Naive B cell (primary cell): ENCODE measurements at regions not wholly inside any gene's neighbourhood (a gene's known extent, or its start where the extent isn't known, plus 50 kb on each side); places are given as distances from the start of the nearest gene placed in this dataset.

Experiments
- ATAC-seq, 2 donors: fragments of 150-1000 bp; cut with Tn5 transposase; 2 replicates each; pipeline ENCODE4 v1.10.0; 2021; ENCODE audit warnings: low read depth in 2 of 2, mild to moderate bottlenecking in 2 of 2, moderate library complexity in 2 of 2
- DNase-seq: peaks from one replicate; pipeline ENCODE4 v3.0.0; 2022
- H3K27ac Mint-ChIP-seq, 6 donors: one replicate each; pipeline ENCODE4 v1.8.0; 2020 to 2022; ENCODE audit warnings: mild to moderate bottlenecking in 6 of 6, mixed read lengths in 6 of 6, moderate library complexity in 5 of 6, inconsistent platforms in 2 of 6
- H3K27me3 Mint-ChIP-seq, 3 donors: one replicate each; pipeline ENCODE4 v1.8.0; 2021 to 2022; ENCODE audit warnings: mixed read lengths in 3 of 3, mild to moderate bottlenecking in 1 of 3
- H3K36me3 Mint-ChIP-seq, 2 donors: one replicate each; pipeline ENCODE4 v1.8.0; 2020 to 2022; ENCODE audit warnings: mixed read lengths in 2 of 2, inconsistent platforms in 1 of 2, mild to moderate bottlenecking in 1 of 2
- H3K4me1 Mint-ChIP-seq, 3 donors: one replicate each; pipeline ENCODE4 v1.8.0; 2020 to 2022; ENCODE audit warnings: mixed read lengths in 3 of 3, inconsistent platforms in 1 of 3, mild to moderate bottlenecking in 1 of 3, moderate library complexity in 1 of 3
- H3K4me3 Mint-ChIP-seq, 8 donors: one replicate each; pipeline ENCODE4 v1.8.0; 2020 to 2022; ENCODE audit warnings: mild to moderate bottlenecking in 8 of 8, mixed read lengths in 8 of 8, moderate library complexity in 8 of 8, inconsistent platforms in 2 of 8
- H3K9me3 Mint-ChIP-seq, 7 donors: one replicate each; pipeline ENCODE4 v1.8.0; 2020 to 2022; ENCODE audit warnings: mixed read lengths in 7 of 7, mild to moderate bottlenecking in 5 of 7, inconsistent platforms in 2 of 7, moderate library complexity in 1 of 7

DNA sequence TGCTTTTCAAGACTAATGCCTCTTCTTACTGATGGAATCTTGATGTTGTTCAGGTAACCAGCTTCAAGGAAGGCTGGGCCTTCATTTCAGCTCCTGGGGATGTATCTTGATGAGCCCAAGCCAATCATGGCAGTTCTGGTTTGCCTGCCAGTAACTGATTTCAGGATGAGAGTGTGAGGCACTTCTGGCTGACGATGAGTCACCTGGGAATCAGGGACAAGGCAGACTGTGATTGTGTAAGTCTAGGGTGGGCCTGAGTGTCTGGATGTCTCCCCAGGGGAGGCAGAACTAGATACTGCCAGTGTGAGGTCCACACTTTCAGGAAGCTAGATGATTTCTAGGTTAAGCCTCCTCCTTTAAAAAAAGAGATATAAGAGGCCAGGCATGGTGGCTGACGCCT, 77.3 kb upstream of the KL start:
- Mint-ChIP-seq H3K4me1 (no peaks in the 10 kb centered on the region), H3K27ac (no peak overlapping the region), H3K9me3 (peaks cover 0 to 15% (median 4%) of the 10 kb centered on the region in 7 donors), H3K27me3 (peaks cover 6 to 14% (median 6%) of the 10 kb centered on the region in 3 donors), H3K4me3 (no peak overlapping the region), H3K36me3 (no peaks in the 10 kb centered on the region)
- DNase-seq = no peak
- ATAC-seq = no peak

DNA sequence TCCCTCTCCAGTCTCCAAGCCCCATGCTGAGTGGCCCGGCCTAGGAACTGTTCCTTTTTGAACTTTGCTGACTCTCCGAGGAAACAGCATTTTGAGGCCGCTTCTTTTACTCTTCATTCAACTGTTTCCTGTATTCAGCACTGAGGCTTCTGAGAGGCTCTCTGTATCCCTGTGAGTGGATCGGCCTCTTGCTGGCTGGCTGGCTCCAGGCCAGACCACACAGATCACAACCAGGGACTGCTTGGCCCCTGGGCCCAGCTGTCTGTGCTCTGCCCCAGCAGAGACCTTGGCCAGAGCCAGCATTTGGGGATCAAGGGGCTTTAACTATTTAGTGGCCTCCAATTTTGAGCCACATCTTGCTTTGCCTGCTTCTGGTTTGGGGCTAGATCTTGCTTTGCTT, 75.6 kb upstream of the KL start:
- H3K4me3 Mint-ChIP-seq = no peak overlapping the region
- DNase-seq (no peak), ATAC-seq (no peak)
- no peaks in the 10 kb centered on the region for H3K4me1 Mint-ChIP-seq
- no peak overlapping the region for H3K27ac Mint-ChIP-seq
- H3K36me3 Mint-ChIP-seq = no peaks in the 10 kb centered on the region
- H3K27me3 Mint-ChIP-seq = peaks cover 0 to 8% (median 6%) of the 10 kb centered on the region in 3 donors
- H3K9me3 Mint-ChIP-seq = peaks cover 0 to 15% (median 4%) of the 10 kb centered on the region in 7 donors

DNA sequence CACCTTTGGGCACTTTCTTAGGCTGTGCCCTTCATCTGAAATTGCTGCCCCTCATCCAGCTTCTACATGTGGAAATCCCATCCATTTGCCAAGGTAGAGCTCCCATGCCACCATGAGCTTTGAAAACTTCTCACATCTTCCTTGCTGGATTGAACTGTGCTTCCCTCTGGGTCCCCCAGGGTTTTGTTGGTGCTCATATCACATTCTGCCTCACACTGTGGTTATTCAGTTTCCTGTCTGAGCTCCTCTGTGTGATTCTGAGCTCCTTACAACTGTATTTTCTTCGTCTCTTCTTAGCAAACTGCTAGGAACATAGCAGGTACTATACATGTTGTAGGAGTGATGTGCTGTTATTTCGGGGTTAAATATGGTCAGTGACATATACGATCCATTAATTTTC, 74.9 kb upstream of the KL start:
- no peaks in the 10 kb centered on the region for H3K36me3 Mint-ChIP-seq
- H3K4me1 Mint-ChIP-seq = no peaks in the 10 kb centered on the region
- H3K27me3 Mint-ChIP-seq = peaks cover 0 to 8% (median 0%) of the 10 kb centered on the region in 3 donors
- ATAC-seq (no peak), DNase-seq (no peak)
- peaks cover 0 to 15% (median 4%) of the 10 kb centered on the region in 7 donors for H3K9me3 Mint-ChIP-seq
- H3K4me3 Mint-ChIP-seq = no peak overlapping the region
- no peak overlapping the region for H3K27ac Mint-ChIP-seq

DNA sequence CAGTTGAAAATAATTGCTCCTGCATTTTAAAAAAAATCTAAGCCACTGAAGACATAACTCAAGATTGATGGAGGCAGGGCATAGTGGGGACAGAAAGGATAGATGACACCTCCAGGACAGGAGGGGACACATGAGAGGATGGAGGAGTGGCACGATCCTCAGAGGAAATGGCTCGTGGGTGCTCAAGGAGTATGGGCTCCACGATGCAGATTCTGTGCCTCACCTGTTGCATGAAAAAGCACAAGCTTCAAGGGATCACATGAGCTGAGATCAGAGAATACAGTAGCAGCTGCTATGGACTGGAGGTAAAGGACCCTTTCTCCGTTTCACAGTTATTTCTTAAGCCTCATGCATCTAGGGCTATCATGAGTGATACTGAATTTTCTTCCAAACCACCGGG, 69.7 kb upstream of the KL start:
- ATAC-seq (no peak), DNase-seq (no peak)
- no peak overlapping the region for H3K27ac Mint-ChIP-seq
- H3K4me1 Mint-ChIP-seq = no peaks in the 10 kb centered on the region
- H3K9me3 Mint-ChIP-seq = peaks cover 0 to 10% (median 0%) of the 10 kb centered on the region in 7 donors
- H3K27me3 Mint-ChIP-seq = peaks cover 0 to under 1% (median 0%) of the 10 kb centered on the region in 3 donors
- no peaks in the 10 kb centered on the region for H3K36me3 Mint-ChIP-seq
- H3K4me3 Mint-ChIP-seq = no peak overlapping the region

DNA sequence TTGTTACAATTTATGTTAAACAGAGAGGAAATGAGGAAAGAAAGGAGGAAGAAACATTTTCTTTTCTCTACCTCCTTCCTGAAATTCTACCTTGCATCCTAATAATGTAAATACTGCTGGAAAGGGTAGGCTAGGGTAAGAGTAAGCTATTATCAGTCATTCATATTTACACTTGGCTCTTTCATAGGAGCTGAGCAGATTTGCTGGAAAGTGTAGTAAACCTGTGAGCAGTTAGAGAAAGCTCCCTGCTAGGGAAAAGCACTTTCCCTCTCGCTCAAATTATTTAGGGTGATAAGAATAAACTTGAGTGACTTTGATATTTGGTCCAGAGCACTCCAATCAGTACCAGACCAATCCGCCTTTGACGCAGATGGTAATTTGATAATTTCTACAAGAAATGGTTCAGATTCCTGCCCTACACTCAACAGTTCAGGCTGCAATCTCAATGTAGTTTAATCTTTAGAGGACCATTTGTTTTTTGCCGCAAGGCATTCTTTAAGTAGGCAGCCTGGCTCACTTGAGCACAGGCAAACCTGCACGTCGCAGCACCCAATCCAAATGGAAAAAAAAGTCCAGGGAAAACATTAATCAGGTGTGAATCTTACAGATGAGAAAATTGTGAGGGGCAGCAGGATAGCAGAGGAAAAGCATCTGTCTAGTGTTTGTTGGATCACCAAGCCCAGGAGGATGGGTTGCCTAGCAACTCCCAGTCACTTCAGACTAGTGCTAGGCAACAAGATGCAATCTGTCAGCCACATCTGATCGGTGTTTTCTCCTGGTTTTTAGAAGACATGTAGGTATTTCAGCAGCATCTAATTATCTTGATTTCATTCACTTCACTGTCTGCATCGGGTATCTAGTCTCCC, 68.6 kb upstream of the KL start:
- Mint-ChIP-seq H3K27me3 (no peaks in the 10 kb centered on the region), H3K36me3 (no peaks in the 10 kb centered on the region), H3K4me3 (no peak overlapping the region), H3K4me1 (no peaks in the 10 kb centered on the region), H3K27ac (no peak overlapping the region), H3K9me3 (peaks cover 0 to 10% (median 0%) of the 10 kb centered on the region in 7 donors)
- ATAC-seq (no peak), DNase-seq (no peak)

DNA sequence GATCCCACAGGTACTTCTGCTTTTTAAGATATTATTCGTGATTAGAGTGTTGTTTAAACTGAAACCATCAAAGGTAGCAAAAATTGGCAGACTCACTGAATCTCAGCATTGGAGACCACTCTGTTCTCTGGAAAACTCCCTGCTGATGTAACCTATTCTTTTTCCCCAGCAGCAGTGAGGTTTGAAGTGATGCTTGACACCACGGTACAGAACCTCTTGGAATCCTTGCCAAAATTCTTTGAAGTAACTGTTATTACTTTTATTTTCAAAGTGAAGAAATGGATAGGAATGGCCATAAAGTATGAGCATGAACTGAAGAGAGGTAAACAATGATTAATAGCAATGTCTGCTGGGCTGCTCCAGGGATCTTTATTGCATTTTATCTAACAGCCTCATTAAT, 66.4 kb upstream of the KL start:
- ATAC-seq (no peak), DNase-seq (no peak)
- H3K9me3 Mint-ChIP-seq = peaks cover 0 to 8% (median 0%) of the 10 kb centered on the region in 7 donors
- no peak overlapping the region for H3K4me3 Mint-ChIP-seq
- H3K27ac Mint-ChIP-seq = no peak overlapping the region
- no peaks in the 10 kb centered on the region for H3K4me1 Mint-ChIP-seq
- H3K27me3 Mint-ChIP-seq = peaks cover 0 to 5% (median 0%) of the 10 kb centered on the region in 3 donors
- no peaks in the 10 kb centered on the region for H3K36me3 Mint-ChIP-seq

DNA sequence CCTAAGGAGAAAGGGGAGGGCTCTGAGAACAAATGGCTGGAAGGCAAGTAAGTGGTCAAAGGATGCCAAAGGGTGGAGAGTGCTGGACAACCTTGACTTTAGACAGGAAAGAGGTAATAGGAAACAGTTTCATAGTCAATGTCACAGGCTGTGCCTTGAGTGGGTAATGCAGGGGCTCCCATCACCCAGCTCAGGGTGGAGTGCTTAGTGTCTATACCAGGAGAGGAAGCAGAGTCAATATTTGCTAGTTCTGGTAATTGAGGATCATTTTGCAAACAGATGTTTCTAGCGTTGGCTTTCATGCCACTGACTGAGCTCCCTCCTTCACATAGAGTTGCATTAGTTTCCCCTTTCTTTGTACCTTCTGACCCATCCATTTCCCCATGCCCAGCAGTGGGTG, 64.6 kb upstream of the KL start:
- H3K4me3 Mint-ChIP-seq = no peak overlapping the region
- no peak for DNase-seq
- no peak for ATAC-seq
- H3K4me1 Mint-ChIP-seq = no peaks in the 10 kb centered on the region
- H3K27me3 Mint-ChIP-seq = peaks cover 0 to 5% (median 0%) of the 10 kb centered on the region in 3 donors
- H3K36me3 Mint-ChIP-seq = no peaks in the 10 kb centered on the region
- no peak overlapping the region for H3K27ac Mint-ChIP-seq
- no peaks in the 10 kb centered on the region for H3K9me3 Mint-ChIP-seq

DNA sequence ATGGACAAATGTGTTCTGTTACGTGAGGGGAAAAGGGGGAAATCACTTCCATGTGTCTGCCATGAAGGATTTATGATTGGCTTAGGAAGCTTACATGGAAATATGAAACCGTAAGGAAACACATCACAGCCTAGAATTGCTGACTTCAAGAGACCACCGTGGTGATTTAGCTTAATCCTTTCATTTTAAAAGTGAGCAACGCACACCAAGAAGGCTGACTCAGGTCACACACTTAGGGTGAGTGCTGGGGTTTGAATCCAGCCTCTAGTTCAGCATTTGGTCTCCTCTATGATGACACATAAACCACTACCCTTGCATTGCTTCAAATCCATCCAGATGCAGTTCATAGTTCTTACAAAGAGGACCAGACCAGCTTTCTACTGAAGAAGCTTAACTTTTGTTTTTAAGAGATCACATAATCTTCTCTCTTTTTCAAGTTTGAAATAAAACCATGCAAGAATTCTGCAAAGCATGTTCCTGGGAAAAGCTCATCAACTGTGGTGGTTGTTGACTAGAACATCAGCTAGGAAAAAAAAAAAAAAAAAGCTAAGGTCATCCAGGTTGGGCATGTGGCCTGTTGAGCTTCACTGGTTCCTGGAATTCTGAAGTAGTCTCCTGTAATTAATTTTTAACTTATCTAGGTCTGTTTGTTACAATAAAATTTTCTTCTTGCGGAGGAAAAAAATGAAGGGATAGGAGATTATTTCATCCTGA, 60.2 kb upstream of the KL start:
- no peaks in the 10 kb centered on the region for H3K4me1 Mint-ChIP-seq
- H3K27ac Mint-ChIP-seq = no peak overlapping the region
- no peak for DNase-seq
- peaks cover 0 to 3% (median 0%) of the 10 kb centered on the region in 7 donors for H3K9me3 Mint-ChIP-seq
- ATAC-seq = no peak
- no peaks in the 10 kb centered on the region for H3K36me3 Mint-ChIP-seq
- no peak overlapping the region for H3K4me3 Mint-ChIP-seq
- peaks cover 0 to 5% (median 0%) of the 10 kb centered on the region in 3 donors for H3K27me3 Mint-ChIP-seq

DNA sequence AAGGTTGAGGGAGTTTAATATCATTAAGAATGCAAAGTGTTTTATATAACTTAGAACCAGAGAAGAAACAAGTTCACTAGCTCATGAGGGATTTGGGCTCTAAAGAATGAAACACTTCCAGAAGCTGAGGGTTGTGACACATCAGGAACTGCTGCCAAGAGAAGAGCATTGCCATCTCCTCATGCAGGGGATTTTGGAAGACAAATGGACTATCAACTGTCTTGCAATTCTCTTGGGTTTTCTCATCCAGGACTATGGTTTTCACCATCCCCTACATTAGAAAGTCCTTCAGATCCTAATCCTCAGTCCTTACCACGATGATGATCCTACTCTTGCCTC, 59.7 kb upstream of the KL start:
- peaks cover 0 to 5% (median 0%) of the 10 kb centered on the region in 3 donors for H3K27me3 Mint-ChIP-seq
- H3K9me3 Mint-ChIP-seq = peaks cover 0 to 3% (median 0%) of the 10 kb centered on the region in 7 donors
- no peak overlapping the region for H3K27ac Mint-ChIP-seq
- H3K4me3 Mint-ChIP-seq = no peak overlapping the region
- no peak for ATAC-seq
- no peak for DNase-seq
- no peaks in the 10 kb centered on the region for H3K4me1 Mint-ChIP-seq
- H3K36me3 Mint-ChIP-seq = no peaks in the 10 kb centered on the region

DNA sequence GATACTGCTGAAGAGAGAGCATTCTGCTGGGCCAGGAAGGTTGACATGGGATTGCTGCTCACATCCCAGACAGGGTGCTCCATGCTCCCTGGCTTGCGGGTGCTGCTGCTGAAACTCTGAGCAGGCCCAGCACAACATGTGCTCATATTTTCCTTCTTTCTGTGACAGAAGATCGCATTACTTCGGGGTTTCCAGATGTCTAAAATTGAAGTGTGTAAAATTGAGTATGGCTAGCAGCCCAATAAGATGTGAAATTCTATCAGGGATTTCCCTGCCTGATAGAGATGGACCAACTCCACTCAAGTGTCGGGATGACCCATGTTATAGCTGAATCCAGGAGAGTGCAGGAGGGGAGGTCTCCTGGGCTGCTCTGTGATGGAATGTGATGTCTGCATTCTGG, 55.6 kb upstream of the KL start:
- Mint-ChIP-seq H3K4me3 (no peak overlapping the region), H3K36me3 (no peaks in the 10 kb centered on the region), H3K27ac (no peak overlapping the region), H3K27me3 (no peaks in the 10 kb centered on the region), H3K4me1 (no peaks in the 10 kb centered on the region), H3K9me3 (peaks cover 0 to 3% (median 0%) of the 10 kb centered on the region in 7 donors)
- ATAC-seq (no peak), DNase-seq (no peak)

DNA sequence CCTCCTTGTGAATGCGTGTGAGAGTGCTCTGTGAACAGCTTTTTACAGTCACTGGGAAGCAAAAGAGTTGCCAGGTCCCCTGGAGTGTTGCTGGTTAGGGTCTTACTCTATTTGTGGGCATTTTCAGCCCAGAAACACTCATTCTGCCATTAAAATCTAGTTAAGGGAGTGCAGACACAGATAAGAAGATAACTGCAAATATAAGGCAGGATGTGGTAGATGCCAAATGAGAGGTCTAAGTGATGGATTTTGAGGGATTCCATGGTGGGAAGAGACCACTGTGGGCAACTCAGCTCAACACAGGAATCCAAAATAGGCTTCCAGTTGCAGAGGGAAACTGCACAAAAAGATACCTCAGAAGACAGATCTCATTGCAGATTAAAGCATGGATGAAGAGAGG, 54.5 kb upstream of the KL start:
- DNase-seq = no peak
- H3K9me3 Mint-ChIP-seq = peaks cover 0 to 3% (median 0%) of the 10 kb centered on the region in 7 donors
- no peak overlapping the region for H3K27ac Mint-ChIP-seq
- no peak for ATAC-seq
- no peaks in the 10 kb centered on the region for H3K36me3 Mint-ChIP-seq
- no peaks in the 10 kb centered on the region for H3K4me1 Mint-ChIP-seq
- H3K27me3 Mint-ChIP-seq = no peaks in the 10 kb centered on the region
- no peak overlapping the region for H3K4me3 Mint-ChIP-seq

DNA sequence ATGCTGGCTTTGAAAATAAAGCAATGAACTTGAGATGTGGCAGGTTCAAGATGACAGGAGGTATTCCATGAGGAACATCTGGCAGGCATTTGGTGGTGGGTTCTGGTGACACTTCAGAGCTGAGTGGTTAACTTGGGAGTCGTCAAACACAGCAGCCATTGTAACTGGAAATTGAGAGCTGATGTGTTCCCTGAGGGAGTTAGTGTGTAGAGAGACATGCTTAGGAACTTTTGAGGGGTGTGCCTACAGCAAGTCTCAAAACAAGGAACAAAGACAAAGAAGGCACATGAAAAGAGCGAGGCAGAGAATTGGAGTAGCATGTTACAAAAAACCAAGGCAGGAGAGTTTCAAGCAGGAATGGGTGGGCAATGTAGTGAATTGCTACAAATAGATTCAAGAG, 53.9 kb upstream of the KL start:
- Mint-ChIP-seq H3K4me3 (peak overlapping the region in 1 of 8 donors; percentile 7), H3K9me3 (peaks cover 0 to 3% (median 0%) of the 10 kb centered on the region in 7 donors), H3K27me3 (no peaks in the 10 kb centered on the region), H3K36me3 (no peaks in the 10 kb centered on the region), H3K4me1 (no peaks in the 10 kb centered on the region), H3K27ac (no peak overlapping the region)
- DNase-seq (no peak), ATAC-seq (no peak)

DNA sequence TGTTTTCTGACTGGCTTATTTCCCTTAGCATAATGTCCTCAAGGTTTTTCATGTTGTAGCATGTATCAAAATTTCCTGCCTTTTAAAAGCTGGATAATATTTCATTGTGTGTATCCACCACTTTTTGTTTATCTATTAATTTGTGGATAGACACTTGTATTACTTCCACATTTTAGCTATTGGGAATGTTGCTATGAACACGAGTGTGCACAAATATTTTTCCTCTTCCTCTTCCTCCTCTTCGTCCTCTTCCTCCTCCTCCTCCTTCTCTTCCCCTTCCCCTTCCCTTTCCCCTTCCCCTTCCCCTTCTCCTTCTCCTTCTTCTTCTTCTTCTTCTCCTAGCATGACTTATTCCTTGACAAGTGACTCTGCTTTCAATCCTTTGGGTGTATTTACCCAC, 51.2 kb upstream of the KL start:
- Mint-ChIP-seq H3K36me3 (no peaks in the 10 kb centered on the region), H3K4me3 (no peak overlapping the region), H3K9me3 (peaks cover 0 to 2% (median 0%) of the 10 kb centered on the region in 7 donors), H3K27me3 (no peaks in the 10 kb centered on the region), H3K4me1 (no peaks in the 10 kb centered on the region), H3K27ac (no peak overlapping the region)
- ATAC-seq = no peak
- no peak for DNase-seq
